HCT116 (cell line): ENCODE measurements at regions not wholly inside any gene's neighbourhood (a gene's known extent, or its start where the extent isn't known, plus 50 kb on each side); places are given as distances from the start of the nearest gene placed in this dataset.

Experiments used
- ATAC-seq: fragments of 200-7000 bp; cut with Tn5 transposase; 2 replicates; pipeline ENCODE4 v1.9.1; 2020; ENCODE audit warnings: mild to moderate bottlenecking, moderate library complexity
- BruUV-seq: library from RNA; stranded (reverse); fragments of 400-500 nt; replicated peaks from 2 replicates; lab custom pipeline; 2021; lab: Mats Ljungman, UMichigan
- CTCF ChIA-PET: fragments of 300-600 bp; sonication (Branson Sonifier 250); formaldehyde crosslinking; loops from one replicate; lab custom pipeline; 2021; ENCODE audit warnings: antibody characterized with exemption; lab: Charles Lee
- POLR2A ChIA-PET: fragments of 300-600, 350-600 bp; sonication (Branson Sonifier 250); formaldehyde crosslinking; loops from one replicate; lab custom pipeline; 2021; ENCODE audit warnings: antibody characterized with exemption; lab: Charles Lee
- RAD21 ChIA-PET, 2 experiments: fragments of 300-600 bp; sonication (Branson Sonifier 250); formaldehyde crosslinking; loops; one replicate each; lab custom pipeline; 2023; ENCODE audit warnings: low total read pairs in 2 of 2; ENCODE audit not compliant: uncharacterized antibody in 2 of 2, unreplicated experiment in 2 of 2, low non-redundant PET in 1 of 2; lab: Charles Lee
- DNase-seq: peaks from one replicate; pipeline ENCODE4 v3.0.0-alpha.2; 2010; ENCODE audit warnings: low read depth, low spot score
- H2AFZ ChIP-seq: fragments of 200-600 bp; shearing (Covaris generic), sonication (generic); 2 replicates; pipeline ENCODE4 v1.6.1; 2017; ENCODE audit warnings: low read depth, mixed run types, mixed read lengths, antibody characterized with exemption, low read length; ENCODE audit not compliant: poor library complexity, severe bottlenecking
- H3K27ac ChIP-seq: 2 replicates; pipeline ENCODE4 v1.5.1; 2012; ENCODE audit warnings: low read depth, low read length
- H3K27me3 ChIP-seq: fragments of 200-600 bp; sonication (generic); 2 replicates; pipeline ENCODE4 v1.6.1; 2016; ENCODE audit warnings: mixed run types, low read length, mixed read lengths; ENCODE audit not compliant: insufficient read depth
- H3K36me3 ChIP-seq, 2 experiments: fragments of 200-500 bp in 1 of 2; fragments of 200-600 bp in 1 of 2; sonication (Bioruptor generic) in 1 of 2; sonication (generic) in 1 of 2; 2 replicates each; pipeline versions ENCODE4 v1.5.1 to v1.6.1; 2014 to 2016; ENCODE audit warnings: low read length in 2 of 2, inconsistent platforms in 1 of 2, mixed read lengths in 1 of 2, mixed run types in 1 of 2; ENCODE audit not compliant: insufficient read depth in 2 of 2, control insufficient read depth in 1 of 2
- H3K4me1 ChIP-seq, 2 experiments: fragments of 200-600 bp in 1 of 2; sonication (generic) in 1 of 2; 2 replicates each; pipeline versions ENCODE4 v1.5.1 to v1.6.1; 2012 to 2017; ENCODE audit warnings: low read length in 2 of 2, inconsistent platforms in 1 of 2, mild to moderate bottlenecking in 1 of 2, mixed read lengths in 1 of 2, mixed run types in 1 of 2, moderate library complexity in 1 of 2; ENCODE audit not compliant: insufficient read depth in 2 of 2, control insufficient read depth in 1 of 2
- H3K4me2 ChIP-seq: fragments of 200-600 bp; sonication (generic); 2 replicates; pipeline ENCODE4 v1.6.1; 2017; ENCODE audit warnings: mixed run types, low read length, mixed read lengths
- H3K4me3 ChIP-seq, 2 experiments: fragments of 200-600 bp in 1 of 2; sonication (generic) in 1 of 2; replicated peaks in 1 of 2; 2 replicates each; pipeline ENCODE4 v1.5.1; 2011 to 2016; ENCODE audit warnings: low read length in 2 of 2, control low read depth in 1 of 2, low read depth in 1 of 2, mild to moderate bottlenecking in 1 of 2, mixed read lengths in 1 of 2, mixed run types in 1 of 2
- H3K79me2 ChIP-seq: fragments of 200-600 bp; sonication (generic); 2 replicates; pipeline ENCODE4 v1.6.1; 2017; ENCODE audit warnings: mild to moderate bottlenecking, mixed run types, low read length, moderate library complexity, mixed read lengths; ENCODE audit not compliant: insufficient read depth
- H3K9ac ChIP-seq: fragments of 200-600 bp; sonication (generic); 2 replicates; pipeline ENCODE4 v1.6.1; 2016; ENCODE audit warnings: low read length, mixed read lengths
- H3K9me2 ChIP-seq: fragments of 200-600 bp; sonication (generic), shearing (Covaris generic); 2 replicates; pipeline ENCODE4 v1.6.1; 2017; ENCODE audit warnings: mixed run types, mild to moderate bottlenecking, moderate library complexity; ENCODE audit not compliant: insufficient read depth
- H3K9me3 ChIP-seq, 2 experiments: fragments of 200-500 bp in 1 of 2; fragments of 200-600 bp in 1 of 2; sonication (Bioruptor generic) in 1 of 2; sonication (generic) in 1 of 2; 2 replicates each; pipeline ENCODE4 v1.6.1; 2014 to 2017; ENCODE audit warnings: low read length in 2 of 2, mixed read lengths in 2 of 2, inconsistent platforms in 1 of 2, low read depth in 1 of 2, mild to moderate bottlenecking in 1 of 2, mixed run types in 1 of 2, moderate library complexity in 1 of 2; ENCODE audit not compliant: control insufficient read depth in 1 of 2, insufficient read depth in 1 of 2
- H4K20me1 ChIP-seq: fragments of 200-600 bp; sonication (generic), shearing (Covaris generic); 2 replicates; pipeline ENCODE4 v1.6.1; 2017; ENCODE audit warnings: mixed run types, mild to moderate bottlenecking, moderate library complexity; ENCODE audit not compliant: insufficient read depth
- ATF3 ChIP-seq: IDR thresholded peaks from 2 replicates; pipeline ENCODE4 v1.6.1; 2012
- CBX3 ChIP-seq: IDR thresholded peaks from 2 replicates; pipeline ENCODE4 v1.6.1; 2012; ENCODE audit warnings: low read depth
- CEBPB ChIP-seq: IDR thresholded peaks from 2 replicates; pipeline ENCODE4 v1.6.1; 2012; ENCODE audit warnings: low read depth
- CTCF ChIP-seq, 3 experiments: fragments of 200-600 bp in 1 of 3; sonication (generic) in 1 of 3; IDR thresholded peaks in 2 of 3; conservative IDR thresholded peaks in 1 of 3; 2 replicates each; pipeline ENCODE4 v1.5.1; 2012 to 2017; ENCODE audit warnings: low read depth in 2 of 3, low read length in 2 of 3, antibody characterized with exemption in 1 of 3, borderline replicate concordance in 1 of 3, control low read depth in 1 of 3, mild to moderate bottlenecking in 1 of 3, mixed read lengths in 1 of 3, mixed run types in 1 of 3, moderate library complexity in 1 of 3; ENCODE audit not compliant: insufficient read depth in 1 of 3
- EGR1 ChIP-seq: IDR thresholded peaks from 2 replicates; pipeline ENCODE4 v1.6.1; 2012; ENCODE audit warnings: low read depth
- ELF1 ChIP-seq: IDR thresholded peaks from 2 replicates; pipeline ENCODE4 v1.6.1; 2012; ENCODE audit warnings: low read depth, borderline replicate concordance
- EZH2 ChIP-seq: fragments of 200-600 bp; sonication (generic); IDR thresholded peaks from 2 replicates; pipeline ENCODE4 v1.6.1; 2017; ENCODE audit warnings: antibody characterized with exemption, mixed run types
- EZH2phosphoT487 ChIP-seq: fragments of 200-600 bp; IDR thresholded peaks from 2 replicates; pipeline ENCODE4 v1.6.1; 2018; ENCODE audit warnings: antibody characterized with exemption, borderline replicate concordance
- FOSL1 ChIP-seq: IDR thresholded peaks from 2 replicates; pipeline ENCODE4 v1.6.1; 2012; ENCODE audit warnings: low read depth
- MAX ChIP-seq: IDR thresholded peaks from 2 replicates; pipeline ENCODE4 v1.6.1; 2012
- POLR2A ChIP-seq: IDR thresholded peaks from 2 replicates; pipeline ENCODE4 v1.7.0; 2011; ENCODE audit warnings: borderline replicate concordance; ENCODE audit not compliant: insufficient read depth, insufficient read length; ENCODE audit errors: extremely low read depth
- POLR2AphosphoS5 ChIP-seq: IDR thresholded peaks from 2 replicates; pipeline ENCODE4 v1.6.1; 2011; ENCODE audit warnings: mild to moderate bottlenecking, low read depth, low read length, moderate library complexity
- RAD21 ChIP-seq: IDR thresholded peaks from 2 replicates; pipeline ENCODE4 v1.6.1; 2012; ENCODE audit warnings: low read depth, mild to moderate bottlenecking
- REST ChIP-seq: IDR thresholded peaks from 2 replicates; pipeline ENCODE4 v1.6.1; 2012; ENCODE audit warnings: low read depth
- SIN3A ChIP-seq: IDR thresholded peaks from 2 replicates; pipeline ENCODE4 v1.6.1; 2012; ENCODE audit warnings: low read depth
- SRF ChIP-seq: IDR thresholded peaks from 2 replicates; pipeline ENCODE4 v1.6.1; 2012; ENCODE audit warnings: low read depth
- TCF7L2 ChIP-seq: IDR thresholded peaks from 2 replicates; pipeline ENCODE4 v1.7.0; 2011; ENCODE audit warnings: borderline replicate concordance, inconsistent platforms; ENCODE audit not compliant: insufficient read depth, insufficient read length; ENCODE audit errors: extremely low read depth
- ZBTB33 ChIP-seq: IDR thresholded peaks from 2 replicates; pipeline ENCODE4 v1.6.1; 2011; ENCODE audit warnings: mild to moderate bottlenecking, low read length, moderate library complexity; ENCODE audit not compliant: insufficient replicate concordance; ENCODE audit errors: extremely low read depth
- ZFX ChIP-seq: fragments of 450-650 bp; IDR thresholded peaks from 2 replicates; pipeline ENCODE4 v1.6.1; 2017
- ZNF274 ChIP-seq: fragments of 200-500 bp; sonication (Bioruptor generic); IDR thresholded peaks from 2 replicates; pipeline ENCODE4 v1.6.1; 2014; ENCODE audit warnings: mild to moderate bottlenecking, low read depth, low read length, inconsistent platforms
- intact Hi-C: fragments of 100-400 bp; cut with micrococcal nuclease; formaldehyde crosslinking; loops from 2 replicates; pipeline ENCODE4 v1.10.0; 2022

GRCh38 chr3:170759511-170760173, 110.4 kb downstream of the RPL22L1 start:
- RAD21 ChIA-PET: no interaction called here
- Histone ChIP-seq H3K9me2 (no peaks in the 10 kb centered on the region), H3K79me2 (no peaks in the 10 kb centered on the region), H3K27me3 (no peaks in the 10 kb centered on the region), H3K36me3 (no peaks in the 10 kb centered on the region), H3K27ac (no peak overlapping the region), H3K9me3 (no peaks in the 10 kb centered on the region), H3K4me2 (no peak overlapping the region), H4K20me1 (no peaks in the 10 kb centered on the region), H2AFZ (no peak overlapping the region), H3K4me1 (no peaks in the 10 kb centered on the region), H3K4me3 (no peak overlapping the region), H3K9ac (no peak overlapping the region)
- no peak for ATAC-seq
- POLR2A ChIA-PET: no interaction called here
- intact Hi-C loops: no loop called here
- TF ChIP-seq EZH2 (no peak), CBX3 (no peak), EZH2phosphoT487 (no peak), MAX (no peak), FOSL1 (no peak), SRF (no peak), POLR2A (no peak), CTCF (IDR thresholded peaks at IDR 0.05 in 2 of 3, conservative IDR thresholded peaks at IDR 0.05 in 1 of 3; ENCODE audit: borderline replicate concordance in 1 of 3, insufficient read depth in 1 of 3, low read depth in 2 of 3, low read length in 2 of 3) (no peak), EGR1 (no peak), ZNF274 (no peak), RAD21 (no peak), ELF1 (no peak), SIN3A (no peak), POLR2AphosphoS5 (no peak), REST (no peak), ZBTB33 (no peak), CEBPB (no peak), TCF7L2 (no peak), ATF3 (no peak), ZFX (no peak)
- BruUV-seq: no TSS peak
- no peak for DNase-seq
- CTCF ChIA-PET: no interaction called here
